GM19240 (cell line): ENCODE measurements at regions not wholly inside any gene's neighbourhood (a gene's known extent, or its start where the extent isn't known, plus 50 kb on each side); places are given as distances from the start of the nearest gene placed in this dataset.

Source experiments
- DNase-seq: peaks from one replicate; pipeline ENCODE4 v3.0.0; 2011; ENCODE audit warnings: low spot score; ENCODE audit not compliant: insufficient read length

DNA sequence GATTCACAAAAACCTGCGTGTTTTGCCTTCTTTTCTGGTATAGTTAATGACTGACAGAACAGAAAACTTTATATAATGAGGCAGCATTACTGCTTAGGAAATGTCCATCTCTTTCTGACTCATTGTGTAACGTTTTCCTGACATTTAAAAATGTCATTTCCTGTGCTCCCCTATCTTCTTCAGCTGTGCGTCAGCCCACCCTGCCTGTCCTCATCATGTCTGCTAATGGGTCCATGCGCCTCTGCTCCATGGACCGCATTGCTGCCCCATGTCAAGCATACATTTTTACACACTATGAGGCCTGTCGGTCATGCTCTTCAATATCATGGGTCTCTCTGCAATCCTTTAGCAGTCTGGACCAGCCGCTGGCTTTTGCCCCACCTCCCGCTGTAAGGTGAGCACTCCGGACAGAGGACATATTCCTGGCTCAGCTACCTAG is 234.3 kb downstream of the CDCA7 start:
- no peak for DNase-seq

GRCh38 chr2:173589604-173590275 is 235.1 kb downstream of the CDCA7 start:
- no peak for DNase-seq

DNA sequence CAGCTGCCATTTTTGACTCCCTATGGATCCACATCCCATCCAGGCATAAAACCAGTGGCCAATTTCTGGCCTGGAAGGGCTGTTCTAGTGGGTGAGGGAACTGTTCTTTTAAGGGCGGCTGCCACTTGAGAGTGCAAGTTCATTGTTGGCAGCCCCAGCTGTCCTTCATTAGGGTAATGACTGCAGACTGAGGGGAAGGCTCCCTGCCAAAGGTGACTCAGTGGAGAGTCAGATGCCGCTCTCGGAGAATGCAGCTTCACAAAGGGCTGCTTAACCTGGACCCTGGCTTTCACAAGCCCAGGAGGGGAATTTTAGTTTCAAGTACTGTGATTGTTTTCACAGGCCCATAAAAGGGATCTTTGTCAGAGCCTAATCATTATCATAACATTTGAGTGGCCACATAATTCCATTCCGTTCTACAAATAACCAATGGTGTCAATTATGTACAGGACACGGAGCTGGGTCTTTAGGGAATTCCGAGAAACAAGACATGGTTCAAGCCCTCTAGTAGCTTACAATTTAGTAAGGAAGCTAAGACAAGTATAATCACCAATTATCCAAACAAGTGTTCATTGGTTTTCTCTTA is 235.7 kb downstream of the CDCA7 start:
- no peak for DNase-seq

- DNase-seq, result no peak
These were observed 238.4 kb downstream of the CDCA7 start for GRCh38 chr2:173593109-173593508.

- DNase-seq, result no peak
These were observed 241.6 kb downstream of the CDCA7 start for GRCh38 chr2:173596244-173596643.

GRCh38 chr2:173598525-173598924 is 243.9 kb downstream of the CDCA7 start:
- DNase-seq, result no peak

DNA sequence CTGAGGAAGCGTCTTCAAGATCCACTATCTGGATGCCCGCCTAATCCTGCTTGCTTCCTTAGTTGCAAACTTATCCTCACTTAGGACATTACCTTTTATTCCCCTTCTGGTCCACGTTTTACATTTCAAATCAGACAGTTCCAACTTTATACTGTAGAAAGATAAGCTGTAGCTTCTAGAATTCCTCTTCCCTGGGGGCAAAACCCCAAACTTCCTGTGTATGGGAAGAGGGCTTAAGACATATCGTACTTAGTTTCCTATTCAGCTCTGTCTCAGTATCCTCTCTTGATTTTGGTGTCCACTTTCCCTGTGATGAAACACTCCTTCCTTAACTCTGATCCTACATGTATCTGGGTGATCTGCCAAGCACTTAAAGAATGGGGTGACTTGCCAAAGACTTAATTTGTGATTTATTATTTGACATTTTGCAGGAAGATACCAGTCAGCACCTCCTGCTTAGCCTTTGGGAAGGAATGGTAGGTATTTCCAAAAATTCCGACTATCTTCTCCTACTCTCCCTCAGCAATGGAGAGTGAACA is 245.2 kb downstream of the CDCA7 start:
- DNase-seq, result no peak

GRCh38 chr2:173602153-173602795 is 247.6 kb downstream of the CDCA7 start:
- DNase-seq, result no peak

- no peak for DNase-seq
These were observed 251.3 kb downstream of the CDCA7 start for GRCh38 chr2:173605994-173606393.

- no peak for DNase-seq
These were observed 252.1 kb downstream of the CDCA7 start for GRCh38 chr2:173606619-173607248.

- DNase-seq, result no peak
These were observed 253.1 kb downstream of the CDCA7 start for GRCh38 chr2:173607606-173608311.

DNA sequence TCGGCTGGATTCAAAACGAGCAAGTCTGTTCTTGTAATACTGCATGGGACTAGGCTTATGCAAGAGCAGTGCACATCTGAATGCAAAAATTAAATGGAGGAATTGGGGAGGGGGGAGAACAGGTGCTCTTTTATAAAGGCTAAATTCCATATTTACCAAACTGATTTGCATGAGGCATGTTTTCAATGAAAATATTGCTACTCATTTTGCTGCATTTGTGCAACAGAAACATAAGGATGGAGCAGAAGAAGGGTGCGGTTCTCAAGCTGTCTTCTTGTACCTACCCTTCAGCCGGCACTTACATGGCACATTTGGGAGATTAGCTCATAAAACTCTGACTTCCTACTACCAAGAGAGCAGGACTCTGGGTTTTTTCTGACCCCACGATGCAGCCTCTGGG is 256.4 kb downstream of the CDCA7 start:
- no peak for DNase-seq

- no peak for DNase-seq
These were observed 257.7 kb downstream of the CDCA7 start for GRCh38 chr2:173612354-173612753.

DNA sequence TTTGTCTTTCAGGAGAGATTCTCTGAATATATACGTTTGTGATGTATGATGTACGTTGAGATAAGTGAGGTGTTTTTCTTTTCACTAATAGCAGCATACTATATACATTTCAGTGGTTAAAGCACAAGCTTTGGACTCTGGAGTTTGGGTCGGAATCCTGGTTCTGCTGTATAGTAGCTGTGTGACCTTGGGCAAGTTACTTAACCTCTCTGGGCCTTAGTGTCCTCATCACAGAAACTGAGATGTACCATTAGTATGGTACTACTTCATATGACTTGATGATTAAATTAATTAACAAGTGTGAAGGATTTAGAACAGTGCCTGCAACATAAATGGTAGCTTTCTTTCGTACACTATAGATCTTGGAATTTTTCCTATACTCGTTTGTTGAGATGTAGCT is 258.7 kb downstream of the CDCA7 start:
- no peak for DNase-seq

DNA sequence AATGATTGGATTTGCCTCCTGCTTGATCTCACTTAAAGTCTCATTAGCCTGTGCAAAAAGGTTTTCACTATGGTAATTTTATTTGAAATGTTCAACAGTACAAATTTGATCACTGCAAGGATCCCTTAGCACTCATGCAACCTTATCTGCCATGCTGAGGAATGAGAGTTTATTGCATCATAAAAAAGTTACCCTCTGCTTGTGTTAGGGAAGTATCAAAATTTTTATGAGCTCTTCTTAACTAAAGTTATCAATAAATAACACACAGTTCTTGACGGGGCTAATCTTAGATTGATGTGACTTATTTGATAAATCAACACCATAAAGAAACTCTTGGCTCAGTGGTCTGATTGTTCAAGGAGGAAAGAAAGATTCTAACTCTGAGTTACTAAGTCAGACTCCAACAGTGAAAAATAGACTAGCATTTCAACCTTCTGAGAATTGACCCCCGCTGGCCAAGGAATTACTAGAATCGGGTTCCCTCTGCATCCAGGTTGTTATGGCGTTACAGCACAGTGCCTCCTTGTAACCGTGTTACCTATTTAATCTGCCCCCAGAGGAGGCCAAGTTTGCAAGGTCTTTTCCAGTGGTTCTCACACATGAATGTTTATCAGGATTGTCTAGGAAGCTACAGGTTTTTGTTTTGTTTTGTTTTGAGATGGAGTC is 259.7 kb downstream of the CDCA7 start:
- DNase-seq, result no peak

DNA sequence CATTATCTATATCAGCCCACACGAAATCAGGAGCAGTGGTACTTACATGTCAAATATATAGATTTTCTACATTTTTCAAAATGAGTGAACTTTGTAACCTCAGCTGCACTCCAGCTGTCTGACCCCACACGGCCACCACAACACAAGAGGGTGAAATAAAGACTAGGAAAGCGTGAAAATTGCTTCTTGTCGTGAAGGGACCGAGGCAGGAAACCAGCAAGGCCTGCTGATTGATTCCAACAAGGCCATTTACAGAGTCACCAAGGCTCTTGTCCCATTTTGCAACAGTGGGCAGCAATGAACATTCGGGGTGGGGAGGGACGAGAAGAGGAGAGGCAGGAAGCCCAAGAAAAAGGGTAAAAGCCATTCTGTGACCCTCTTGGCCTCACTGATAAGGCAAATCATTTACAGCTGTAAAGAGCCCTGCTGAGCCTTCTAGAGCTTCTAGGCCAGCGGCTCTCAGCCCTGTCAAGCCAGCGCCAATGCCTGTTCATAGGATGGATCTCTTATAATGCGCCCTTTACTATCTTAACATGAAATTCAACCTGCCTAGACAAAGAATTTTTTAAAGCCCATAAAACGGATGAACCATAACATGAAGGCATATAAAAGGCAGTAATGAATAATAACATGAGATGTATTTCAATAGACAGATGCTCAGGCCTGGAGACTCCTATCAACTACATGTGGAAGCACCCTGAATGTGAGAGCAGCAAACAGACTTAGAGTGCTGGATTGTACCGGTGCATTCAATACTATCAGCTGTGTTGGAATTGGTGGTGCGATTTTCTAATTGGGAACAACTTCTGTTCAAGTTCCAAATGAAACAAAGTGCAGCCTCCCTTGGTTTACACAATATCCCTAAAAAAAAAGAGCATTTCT is 269.0 kb downstream of the CDCA7 start:
- DNase-seq, result no peak

DNA sequence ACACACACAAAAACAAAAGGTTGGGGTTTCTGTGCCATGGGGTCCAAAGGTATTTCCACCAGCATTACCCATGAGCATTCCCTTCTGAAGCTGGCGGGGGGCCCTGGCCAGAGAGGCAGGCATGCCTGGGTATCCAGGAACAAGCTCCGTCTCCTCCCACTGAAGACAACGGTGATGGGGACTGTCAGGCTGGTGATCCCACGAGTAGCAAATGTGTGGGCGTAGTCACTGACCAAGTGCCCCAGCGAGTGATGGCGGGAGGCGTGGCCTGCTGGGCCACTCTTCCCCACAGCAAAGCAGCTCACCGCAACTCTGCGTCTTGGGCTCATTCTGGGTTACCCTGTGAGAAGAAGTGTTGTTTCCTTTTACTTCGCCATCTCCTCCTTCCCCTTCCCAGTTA is 270.6 kb downstream of the CDCA7 start:
- no peak for DNase-seq

DNA sequence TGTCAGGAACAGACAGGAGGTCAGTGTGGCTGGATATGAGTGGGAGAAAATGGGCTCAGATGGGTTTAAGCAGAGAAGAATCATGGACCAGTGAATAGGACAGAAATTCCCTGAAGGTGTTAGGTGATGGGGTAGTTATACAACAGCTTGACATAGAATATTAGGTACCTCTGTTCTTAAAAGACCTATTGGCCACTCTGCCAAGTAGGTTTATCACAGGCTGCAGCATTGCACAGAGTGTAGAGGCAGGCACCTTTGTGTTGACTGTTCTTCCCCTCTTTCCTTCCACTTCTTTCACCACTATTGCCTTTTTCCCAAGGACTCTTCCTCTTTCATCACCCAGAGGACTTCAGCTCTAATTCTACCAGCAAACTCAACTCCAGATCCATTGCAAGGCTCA is 274.4 kb downstream of the CDCA7 start:
- no peak for DNase-seq

GRCh38 chr2:173630425-173631126 is 275.9 kb downstream of the CDCA7 start:
- no peak for DNase-seq

GRCh38 chr2:173631127-173631460 is 276.4 kb downstream of the CDCA7 start:
- no peak for DNase-seq
